ENCODE measurements at regions not wholly inside any gene's neighbourhood (a gene's known extent, or its start where the extent isn't known, plus 50 kb on each side); places are given as distances from the start of the nearest gene placed in this dataset.

GRCh38 chr2:162964513-162964912 is 125.9 kb upstream of the KCNH7 start:
- no peaks in the 10 kb centered on the region for H3K27me3 ChIP-seq
- ATAC-seq: no peak
- H3K27ac ChIP-seq: no peak overlapping the region
- no peaks in the 10 kb centered on the region for H3K36me3 ChIP-seq (replicated peaks in 1 of 2; ENCODE audit: insufficient read depth in 1 of 2, low read depth in 2 of 2)
- H3K9me3 ChIP-seq: no peaks in the 10 kb centered on the region
- H3K4me3 ChIP-seq: no peak overlapping the region
- DNase-seq: no peak
- no peaks in the 10 kb centered on the region for H3K4me1 ChIP-seq
- 51 to 72% methylated on average over 3 of the region's 3 CpGs for WGBS, 2 donors
- intact Hi-C loops (cut with DNase I): no loop called here
- TF ChIP-seq POLR2A (IDR thresholded peaks at IDR 0.05) (no peak), CTCF (IDR thresholded peaks at IDR 0.05) (no peak)

GRCh38 chr2:162963156-162963555 is 124.6 kb upstream of the KCNH7 start:
- H3K9me3 ChIP-seq: no peaks in the 10 kb centered on the region
- H3K27me3 ChIP-seq: no peaks in the 10 kb centered on the region
- H3K36me3 ChIP-seq (replicated peaks in 1 of 2; ENCODE audit: insufficient read depth in 1 of 2, low read depth in 2 of 2): no peaks in the 10 kb centered on the region
- no peak for TF ChIP-seq CTCF (IDR thresholded peaks at IDR 0.05)
- no peak for TF ChIP-seq POLR2A (IDR thresholded peaks at IDR 0.05)
- intact Hi-C loops (cut with DNase I): no loop called here
- H3K27ac ChIP-seq: no peak overlapping the region
- H3K4me3 ChIP-seq: no peak overlapping the region
- DNase-seq (no peak), ATAC-seq (no peak)
- H3K4me1 ChIP-seq: no peaks in the 10 kb centered on the region

GRCh38 chr2:162945785-162946184 is 107.2 kb upstream of the KCNH7 start:
- Histone ChIP-seq H3K4me1 (no peaks in the 10 kb centered on the region), H3K27ac (no peak overlapping the region), H3K9me3 (peaks cover 0 to 7% (median 0%) of the 10 kb centered on the region in 3 donors), H3K27me3 (no peaks in the 10 kb centered on the region), H3K4me3 (no peak overlapping the region), H3K36me3 (replicated peaks in 1 of 2; ENCODE audit: insufficient read depth in 1 of 2, low read depth in 2 of 2) (no peaks in the 10 kb centered on the region)
- TF ChIP-seq POLR2A (IDR thresholded peaks at IDR 0.05) (no peak), CTCF (IDR thresholded peaks at IDR 0.05) (no peak)
- DNase-seq: no peak
- no peak for ATAC-seq
- WGBS, 2 donors: 76 to 79% methylated on average over 2 of the region's 2 CpGs
- intact Hi-C loops (cut with DNase I): no loop called here

- DNase-seq (no peak), ATAC-seq (no peak)
- H3K4me3 ChIP-seq: no peak overlapping the region
- H3K27me3 ChIP-seq: no peaks in the 10 kb centered on the region
- H3K9me3 ChIP-seq: peaks cover 0 to 7% (median 0%) of the 10 kb centered on the region in 3 donors
- WGBS, 2 donors: 78 to 91% methylated on average over 9 to 13 of the region's 13 CpGs
- TF ChIP-seq POLR2A (IDR thresholded peaks at IDR 0.05): no peak
- no peak for TF ChIP-seq CTCF (IDR thresholded peaks at IDR 0.05)
- H3K4me1 ChIP-seq: no peaks in the 10 kb centered on the region
- H3K36me3 ChIP-seq (replicated peaks in 1 of 2; ENCODE audit: insufficient read depth in 1 of 2, low read depth in 2 of 2): no peaks in the 10 kb centered on the region
- no peak overlapping the region for H3K27ac ChIP-seq
- intact Hi-C loops (cut with DNase I): no loop called here
Measured at GRCh38 chr2:162938387-162938786, 99.8 kb upstream of the KCNH7 start.

- Histone ChIP-seq H3K4me1 (no peaks in the 10 kb centered on the region), H3K36me3 (replicated peaks in 1 of 2; ENCODE audit: insufficient read depth in 1 of 2, low read depth in 2 of 2) (no peaks in the 10 kb centered on the region), H3K9me3 (no peaks in the 10 kb centered on the region), H3K27me3 (no peaks in the 10 kb centered on the region), H3K27ac (no peak overlapping the region), H3K4me3 (no peak overlapping the region)
- no peak for TF ChIP-seq CTCF (IDR thresholded peaks at IDR 0.05)
- no peak for TF ChIP-seq POLR2A (IDR thresholded peaks at IDR 0.05)
- DNase-seq: no peak
- ATAC-seq: no peak
- intact Hi-C loops (cut with DNase I): no loop called here
Measured at GRCh38 chr2:162934191-162934590, 95.6 kb upstream of the KCNH7 start.

Data from body of pancreas (tissue), 4 donors.